GM21367 (cell line): ENCODE measurements at regions not wholly inside any gene's neighbourhood (a gene's known extent, or its start where the extent isn't known, plus 50 kb on each side); places are given as distances from the start of the nearest gene placed in this dataset.

ENCODE experiments used
- ATAC-seq: cut with Tn5 transposase; IDR thresholded peaks from one replicate; pipeline ENCODE4 v1.9.1; 2021; ENCODE audit not compliant: unreplicated experiment

- ATAC-seq: no peak
Observed at GRCh38 chr3:176969066-176969465, 228.2 kb downstream of the TBL1XR1 start.

- ATAC-seq: no peak
Observed at GRCh38 chr3:176968631-176969030, 228.7 kb downstream of the TBL1XR1 start.

- no peak for ATAC-seq
Observed at GRCh38 chr3:176967522-176967921, 229.8 kb downstream of the TBL1XR1 start.

DNA sequence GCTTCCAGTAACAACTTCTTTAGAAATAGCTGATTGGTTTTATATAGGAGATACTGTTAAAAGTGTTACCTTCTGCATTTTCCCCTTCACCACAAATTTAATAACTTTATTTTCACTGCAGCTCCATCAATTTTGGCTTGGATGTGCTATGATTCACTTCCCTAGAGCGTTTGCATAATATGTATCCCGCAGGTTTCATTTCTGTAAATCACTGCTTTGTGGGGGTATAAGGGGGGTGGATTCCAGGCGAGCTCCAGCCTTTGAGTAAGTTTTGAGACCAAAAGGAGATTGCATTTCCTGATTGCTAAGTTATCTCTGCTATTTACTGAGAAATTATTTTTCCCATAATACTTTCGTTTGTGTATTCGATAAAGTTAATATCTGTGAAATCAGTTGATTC, 232.6 kb downstream of the TBL1XR1 start:
- no peak for ATAC-seq

- no peak for ATAC-seq
Observed at GRCh38 chr3:176961916-176962315, 235.4 kb downstream of the TBL1XR1 start.

DNA sequence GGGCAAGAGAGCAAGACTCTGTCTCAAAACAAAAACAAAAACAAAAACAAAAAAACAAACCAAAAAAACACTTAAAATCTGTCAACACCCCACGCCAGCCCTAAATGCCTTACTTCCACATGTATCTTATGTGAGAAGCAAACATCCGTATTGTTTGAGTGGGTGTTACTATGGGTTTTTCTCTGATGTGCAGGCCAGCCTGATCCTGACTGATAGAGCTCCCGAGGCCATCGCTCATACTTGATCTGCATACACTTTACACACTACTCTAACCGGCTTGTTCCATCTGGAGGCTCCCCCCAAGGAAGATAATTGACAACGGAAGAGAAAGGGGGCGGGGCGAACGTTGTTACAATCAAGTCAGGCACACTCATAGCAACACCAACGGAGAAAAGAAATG, 237.4 kb downstream of the TBL1XR1 start:
- ATAC-seq: no peak

GRCh38 chr3:176958560-176958959, 238.7 kb downstream of the TBL1XR1 start:
- ATAC-seq: no peak

- no peak for ATAC-seq
Observed at GRCh38 chr3:176954517-176954916, 242.8 kb downstream of the TBL1XR1 start.

GRCh38 chr3:176953106-176954060, 243.9 kb downstream of the TBL1XR1 start:
- no peak for ATAC-seq

GRCh38 chr3:176951586-176952292, 245.5 kb downstream of the TBL1XR1 start:
- ATAC-seq: no peak

GRCh38 chr3:176951144-176951543, 246.1 kb downstream of the TBL1XR1 start:
- no peak for ATAC-seq

- ATAC-seq: no peak
Observed at GRCh38 chr3:176950743-176951142, 246.5 kb downstream of the TBL1XR1 start.

DNA sequence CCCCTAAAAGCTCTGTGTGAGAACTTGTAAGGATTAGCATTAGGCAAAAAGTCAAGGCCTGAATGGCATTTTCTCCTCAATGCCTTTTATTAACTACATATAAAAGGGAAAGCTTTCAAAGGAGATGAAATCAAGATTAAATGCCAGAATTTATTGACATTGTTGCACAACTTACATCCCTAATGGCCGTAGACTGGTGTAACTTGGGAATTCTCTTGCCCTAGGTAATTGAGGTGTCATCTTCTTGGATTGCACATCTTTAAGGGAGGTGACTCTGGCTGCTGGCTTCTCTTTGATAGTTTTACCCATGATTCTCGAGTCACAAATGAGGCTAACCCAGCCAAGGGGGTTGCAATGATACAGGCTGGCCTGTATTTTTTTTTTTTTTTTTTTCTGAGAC, 249.1 kb downstream of the TBL1XR1 start:
- no peak for ATAC-seq

- ATAC-seq: no peak
Observed at GRCh38 chr3:176946202-176946601, 251.1 kb downstream of the TBL1XR1 start.

DNA sequence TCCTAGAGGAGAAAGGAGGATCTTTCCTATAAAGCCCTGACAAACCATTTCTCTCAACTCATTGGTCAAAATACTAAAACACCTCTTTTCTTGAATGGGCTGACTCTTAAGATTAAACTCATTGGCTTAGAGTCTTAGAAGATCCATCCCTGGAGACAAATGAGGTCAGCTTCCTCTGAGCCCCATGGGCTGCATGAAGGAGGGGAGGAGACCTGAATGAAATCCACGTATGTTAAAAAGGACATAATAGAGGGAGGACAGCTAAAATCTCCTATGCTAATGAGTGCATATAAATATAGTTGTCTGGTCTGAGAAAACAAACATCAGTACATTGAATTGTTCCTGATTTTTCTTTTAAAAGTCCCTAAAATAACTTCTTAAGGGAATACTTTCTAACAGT, 255.0 kb downstream of the TBL1XR1 start:
- no peak for ATAC-seq

DNA sequence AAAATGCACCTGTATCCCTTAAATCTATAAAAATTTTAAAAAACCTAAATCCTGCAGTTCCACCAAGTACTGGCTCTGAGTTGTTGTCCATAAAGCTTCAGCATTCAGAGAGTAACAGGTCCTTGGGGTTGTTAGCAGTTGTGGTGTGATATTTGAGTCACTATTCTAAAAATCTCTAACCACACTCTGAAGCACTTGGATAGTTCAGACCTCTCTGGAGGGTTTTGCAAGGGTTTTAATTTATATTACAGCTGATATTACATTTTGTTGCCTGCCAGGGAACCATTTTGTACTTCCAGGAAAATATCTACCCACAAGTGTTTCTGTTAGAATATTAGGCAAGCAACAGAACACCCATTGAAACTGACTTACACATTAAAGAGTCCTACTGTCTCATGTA, 255.6 kb downstream of the TBL1XR1 start:
- ATAC-seq: no peak

- peak; percentile 99 for ATAC-seq
Observed at GRCh38 chr3:176939022-176939817, 258.1 kb downstream of the TBL1XR1 start.

GRCh38 chr3:176937994-176938393, 259.3 kb downstream of the TBL1XR1 start:
- ATAC-seq: no peak

DNA sequence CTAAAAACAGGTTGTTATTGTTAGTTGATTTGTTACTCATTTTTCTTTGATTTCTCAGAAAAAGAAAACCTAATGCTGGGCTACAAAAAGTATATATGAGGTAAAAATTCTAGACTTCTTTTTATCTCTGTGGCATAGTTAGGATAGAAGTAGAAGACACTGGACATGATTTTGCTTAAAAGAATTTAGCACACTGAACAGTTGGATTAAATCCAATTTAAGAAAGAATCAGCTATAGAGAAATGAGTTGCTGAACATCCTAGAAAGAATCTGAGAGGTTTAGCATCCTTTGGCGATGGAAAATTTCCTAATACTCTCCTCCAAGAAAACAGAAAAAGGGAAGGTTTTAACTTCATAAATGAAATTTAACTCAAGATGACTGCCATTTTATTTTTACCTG, 259.7 kb downstream of the TBL1XR1 start:
- ATAC-seq: no peak

DNA sequence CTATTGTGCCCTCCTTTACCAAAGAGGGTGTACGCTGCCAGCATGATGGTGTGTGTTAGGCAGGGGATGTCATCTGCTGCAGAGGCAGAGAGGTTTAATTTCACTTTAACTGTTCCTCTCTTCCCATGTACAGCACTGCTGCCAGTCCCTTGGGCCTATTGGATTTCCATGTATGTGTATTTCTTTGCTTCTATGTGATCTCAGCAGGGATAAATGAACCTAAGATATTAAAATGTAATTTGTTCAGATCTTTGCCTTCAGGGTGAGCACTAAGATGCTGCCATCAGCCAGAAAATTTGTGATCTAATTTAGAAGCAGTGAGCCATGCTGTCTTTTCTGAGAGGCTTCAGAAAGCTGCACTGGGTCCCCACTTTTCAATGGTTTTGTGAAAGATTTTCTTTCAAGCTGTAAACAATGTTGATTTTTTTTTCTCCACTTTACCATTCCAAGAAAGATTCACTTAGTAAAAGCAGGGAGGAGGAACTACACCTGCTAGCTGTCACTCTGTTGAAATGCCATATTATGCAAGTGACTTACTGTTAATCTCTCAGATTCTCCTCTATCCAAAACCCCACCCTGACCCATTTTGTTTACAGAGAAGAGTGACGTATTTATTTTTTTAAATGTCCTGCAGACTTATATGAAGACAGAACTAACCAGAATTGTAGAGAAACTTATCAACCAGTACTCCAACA, 261.9 kb downstream of the TBL1XR1 start:
- ATAC-seq: no peak

DNA sequence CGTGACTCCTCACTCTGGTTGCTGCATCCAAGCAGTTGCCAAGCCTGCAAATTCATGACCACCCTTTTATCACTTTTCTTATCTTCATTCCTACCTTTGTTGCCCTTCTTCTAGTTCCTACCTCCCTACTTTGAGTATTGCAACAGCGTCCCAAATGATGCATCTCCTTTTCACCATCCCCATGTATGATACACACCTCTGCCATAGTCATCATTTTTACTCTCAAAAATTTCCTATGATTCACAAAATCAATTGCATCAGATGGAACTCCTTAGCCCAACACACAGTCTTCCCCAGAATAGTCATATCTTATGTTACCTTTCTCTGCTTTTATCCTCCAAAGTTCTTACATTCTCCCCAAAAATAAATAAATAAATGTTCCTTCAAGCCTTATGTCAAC, 262.6 kb downstream of the TBL1XR1 start:
- ATAC-seq: no peak
